Non-pigmented ciliary epithelial cell (primary cell): ENCODE measurements at regions not wholly inside any gene's neighbourhood (a gene's known extent, or its start where the extent isn't known, plus 50 kb on each side); places are given as distances from the start of the nearest gene placed in this dataset.
"Not testable (repeated sequence)": the region's sequence is repeated elsewhere in the genome, so short reads cannot be mapped to it uniquely, and the experiment has no call there.

ENCODE experiments used
- DNase-seq: peaks from one replicate; pipeline ENCODE4 v3.0.0-alpha.2; 2010; ENCODE audit warnings: low read depth

DNA sequence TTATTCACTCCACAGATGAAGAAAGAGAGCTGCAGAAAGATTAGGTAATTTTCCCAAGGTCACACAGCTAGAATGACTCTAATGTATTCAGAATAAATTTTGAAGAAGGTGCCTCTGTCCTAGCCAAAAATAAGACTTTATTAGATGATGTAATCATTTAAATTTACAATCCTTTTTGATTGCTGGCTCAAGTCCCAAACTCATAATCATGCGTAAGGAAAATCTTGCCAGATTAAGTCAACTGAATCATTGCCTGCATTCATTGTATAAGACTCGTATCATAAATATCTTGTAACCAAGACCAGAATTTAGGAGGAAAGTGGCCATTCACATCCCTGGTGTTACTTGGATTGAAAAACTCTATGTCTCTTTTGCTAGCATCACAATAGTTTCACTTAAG lies 53.1 kb upstream of the STK39 start:
- DNase-seq: no peak

DNA sequence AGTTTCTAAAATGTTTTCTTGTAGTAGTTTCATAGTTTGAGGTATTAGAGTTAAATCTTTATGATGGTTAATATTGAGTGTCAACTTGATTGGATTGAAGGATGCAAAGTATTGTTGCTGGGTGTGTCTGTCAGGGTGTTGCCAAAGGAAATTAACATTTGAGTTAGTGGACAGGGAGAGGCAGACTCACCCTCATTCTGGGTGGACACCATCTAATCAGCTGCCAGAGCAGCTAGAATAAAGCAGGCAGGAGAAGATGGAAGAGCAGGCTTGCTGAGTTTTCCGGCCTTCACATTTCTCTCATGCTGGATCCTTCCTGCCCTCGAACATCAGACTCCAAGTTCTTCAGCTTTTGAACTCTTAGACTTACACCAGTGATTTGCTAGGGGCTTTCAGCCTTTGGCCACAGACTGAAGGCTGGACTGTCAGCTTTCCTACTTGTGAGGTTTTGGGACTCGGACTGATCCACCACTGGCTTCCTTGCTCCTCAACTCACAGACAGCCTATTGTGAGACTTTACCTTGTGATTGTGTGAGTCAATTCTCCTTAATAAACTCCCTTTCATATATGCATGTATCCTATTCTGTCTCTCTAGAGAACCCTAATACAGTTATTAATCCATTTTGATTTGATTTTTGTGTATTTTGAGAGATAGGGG lies 56.8 kb upstream of the STK39 start:
- DNase-seq: no peak

DNA sequence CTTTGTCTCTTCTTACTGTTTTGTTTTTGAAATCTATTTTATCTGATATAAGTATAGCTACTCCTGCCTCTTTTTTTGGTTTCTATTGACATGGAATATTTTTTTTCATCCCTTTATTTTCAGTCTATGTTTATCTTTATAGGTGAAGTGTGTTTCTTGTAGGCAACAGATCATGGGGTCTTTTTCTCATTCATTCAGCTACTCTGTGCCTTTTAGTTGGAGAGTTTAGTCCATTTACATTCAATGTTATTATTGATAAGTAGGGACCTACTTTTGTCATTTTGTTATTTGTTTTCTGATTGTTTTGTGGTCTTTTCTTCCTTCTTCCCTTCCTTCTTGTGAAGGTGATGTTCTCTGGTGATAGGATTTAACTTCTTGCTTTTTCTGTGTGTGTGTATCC lies 60.0 kb upstream of the STK39 start:
- DNase-seq: no peak

DNA sequence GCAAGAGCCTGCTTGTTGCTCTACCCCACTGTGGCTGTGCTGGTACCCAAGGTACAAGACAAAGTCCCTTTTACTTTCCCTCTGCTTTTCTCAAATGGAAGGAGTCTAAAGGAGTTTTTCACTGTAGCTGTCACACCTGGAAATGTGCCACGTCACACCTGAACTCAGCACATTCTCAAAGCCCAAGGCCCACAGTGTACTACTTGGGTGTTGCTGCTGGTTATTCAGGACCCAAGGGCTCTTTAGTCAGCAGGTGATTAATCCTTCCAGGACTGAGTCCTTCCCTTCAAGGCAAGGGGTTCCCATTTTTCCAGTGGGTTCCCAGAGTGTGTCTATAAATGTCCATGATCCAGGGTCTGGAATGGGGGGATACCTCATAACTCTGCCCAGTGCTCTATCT lies 63.2 kb upstream of the STK39 start:
- DNase-seq: no peak

DNA sequence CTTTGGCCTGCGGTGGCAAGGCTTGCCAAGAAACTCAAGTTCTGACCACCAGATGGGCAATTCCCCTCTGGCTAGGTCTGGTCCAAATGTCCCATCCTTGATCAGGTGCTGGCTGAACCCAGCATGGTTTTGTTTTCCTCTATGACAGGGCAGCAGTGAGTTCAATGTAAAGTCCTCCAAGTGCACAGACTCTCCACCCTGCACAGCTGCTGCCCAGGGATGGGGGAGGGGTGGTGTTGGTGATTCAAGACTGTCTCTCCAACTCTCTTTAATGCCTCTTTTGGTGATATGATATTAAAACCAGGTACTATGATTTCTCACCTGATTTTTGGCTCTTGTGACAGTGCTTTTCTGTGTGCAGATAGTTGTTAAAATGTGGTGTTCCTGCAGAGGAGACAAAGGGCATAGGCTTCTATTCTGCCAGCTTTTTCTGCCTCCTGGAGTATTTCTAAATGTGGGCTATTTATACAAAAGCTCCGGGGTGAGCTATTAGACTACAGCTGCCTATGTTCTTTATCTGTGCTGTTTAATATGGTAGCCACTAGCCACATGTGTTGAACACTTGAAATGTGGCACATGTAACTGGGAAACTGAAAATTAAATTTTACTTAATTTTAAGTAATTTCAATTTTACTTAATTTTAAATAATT lies 64.0 kb upstream of the STK39 start:
- DNase-seq: no peak

DNA sequence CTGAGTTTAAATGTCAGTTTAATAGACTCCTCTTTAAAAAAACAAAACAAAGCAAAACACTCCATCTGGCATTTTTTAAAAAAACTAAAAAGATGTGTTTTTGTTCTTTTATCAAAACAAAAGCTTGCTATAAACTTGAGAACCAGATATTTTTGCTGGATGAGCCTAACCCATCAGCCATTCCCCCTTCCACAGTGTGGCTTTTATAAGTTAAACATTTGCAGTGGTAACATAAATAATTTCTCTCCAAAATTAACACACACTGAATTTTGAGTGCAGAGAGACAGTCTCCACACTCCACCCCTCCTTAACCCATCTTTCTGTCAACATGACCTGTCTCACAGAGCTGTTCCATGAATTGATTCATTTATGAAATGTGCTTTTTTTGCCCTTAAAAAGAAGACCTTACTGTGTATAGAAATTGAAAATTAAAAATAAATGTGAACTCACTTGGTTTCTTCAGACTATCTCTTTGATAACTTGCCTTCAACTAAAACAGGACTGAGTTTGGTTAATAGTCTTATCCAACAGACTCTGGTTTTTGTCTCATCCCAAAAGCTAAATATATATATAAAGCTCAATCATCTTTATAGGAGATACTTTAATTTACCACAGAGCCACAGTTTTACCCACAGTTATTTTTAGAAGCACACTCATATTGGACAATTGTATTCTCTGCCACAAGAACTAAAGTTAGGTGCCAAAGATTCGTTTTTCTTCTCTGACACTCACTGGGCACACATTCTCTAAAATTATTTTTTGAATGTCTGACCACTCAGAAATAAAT lies 64.8 kb upstream of the STK39 start:
- DNase-seq: no peak

DNA sequence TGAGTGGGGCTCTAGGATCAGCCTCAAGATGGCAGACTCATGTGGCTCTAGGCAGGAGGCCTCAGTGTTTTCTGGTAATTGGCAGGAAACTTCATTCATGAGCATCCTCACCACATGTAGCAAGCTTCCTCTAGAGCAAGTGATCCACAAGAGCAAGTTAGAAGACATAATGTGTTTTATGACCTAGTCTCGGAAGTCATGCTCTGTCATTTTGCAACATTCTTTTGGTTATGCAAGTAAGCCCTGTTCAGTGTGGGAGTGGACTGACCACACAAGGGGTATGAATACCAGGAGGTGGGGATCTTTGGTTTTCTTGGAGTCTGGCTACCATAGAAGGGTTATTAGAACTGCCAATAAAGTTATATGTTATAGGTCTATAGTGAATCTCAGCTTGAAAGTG lies 66.8 kb upstream of the STK39 start:
- no peak for DNase-seq

DNA sequence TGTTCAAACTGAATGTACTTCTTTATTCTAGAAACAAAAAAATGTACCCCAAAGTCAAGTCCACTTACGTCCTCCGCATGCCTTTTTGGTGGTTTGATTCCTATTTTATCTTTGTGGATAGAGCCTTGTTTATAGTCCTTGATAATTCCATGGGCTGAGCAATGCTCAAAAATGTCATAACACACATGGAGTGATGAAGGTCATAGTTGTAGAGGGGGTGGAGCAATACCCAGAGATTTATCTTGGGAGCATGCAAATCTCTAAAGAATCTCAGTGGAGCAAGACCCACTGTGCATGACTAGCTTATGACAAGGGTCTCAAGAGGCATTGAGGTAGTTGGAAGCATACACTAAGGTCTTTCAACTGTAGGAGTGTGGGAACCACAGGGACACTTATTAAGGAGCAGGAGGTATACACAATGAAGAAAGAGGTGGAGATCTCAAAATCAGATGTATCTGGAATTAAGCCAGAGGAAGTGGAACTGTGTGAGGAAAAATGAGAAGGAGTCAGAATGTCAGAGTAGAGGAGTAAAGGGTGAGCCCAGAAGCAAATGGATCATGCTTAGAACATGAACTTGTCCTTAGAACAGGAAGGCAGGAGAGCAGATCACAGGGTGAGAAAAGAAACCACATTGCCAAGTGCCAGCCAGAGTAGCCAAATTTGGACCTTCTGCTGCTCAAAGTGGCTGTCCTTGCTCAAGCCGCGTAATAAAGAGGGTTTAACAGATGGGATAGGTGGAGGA lies 68.1 kb upstream of the STK39 start:
- DNase-seq: no peak

DNA sequence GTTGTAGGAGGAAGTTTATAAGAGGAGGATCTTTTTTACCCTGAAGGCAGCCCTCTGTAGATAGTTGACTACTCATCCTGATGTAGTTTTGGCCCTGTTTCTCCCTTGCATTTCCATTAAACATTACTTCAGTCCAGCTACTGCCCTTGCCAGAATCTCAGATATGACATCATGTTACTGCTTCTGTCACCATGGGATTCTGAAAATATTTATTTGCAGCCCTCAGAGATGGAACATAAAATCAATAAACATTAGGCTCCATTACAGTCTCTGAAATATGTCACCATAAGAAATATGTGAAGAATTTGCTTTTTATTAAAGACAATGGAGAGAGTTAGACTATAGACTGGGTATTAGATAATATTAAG lies 68.7 kb upstream of the STK39 start:
- no peak for DNase-seq

DNA sequence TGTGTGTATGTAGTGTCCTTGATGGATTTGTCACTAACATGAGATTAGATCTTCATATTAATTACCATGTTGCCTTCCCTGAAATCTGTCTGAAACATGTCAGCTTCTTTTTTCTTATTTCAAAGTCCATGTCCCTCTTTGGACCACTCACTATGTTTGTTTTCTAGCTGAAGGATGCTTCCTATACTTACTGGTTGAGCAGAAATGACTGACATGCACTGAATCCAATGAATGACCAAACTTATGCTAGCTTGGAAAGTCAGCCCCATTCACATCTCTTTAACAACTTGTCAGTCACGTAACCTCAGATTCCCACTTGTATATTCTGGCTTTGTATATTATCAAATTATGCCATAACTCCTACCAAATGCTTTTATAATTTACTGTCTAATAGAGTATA lies 69.9 kb upstream of the STK39 start:
- no peak for DNase-seq

DNA sequence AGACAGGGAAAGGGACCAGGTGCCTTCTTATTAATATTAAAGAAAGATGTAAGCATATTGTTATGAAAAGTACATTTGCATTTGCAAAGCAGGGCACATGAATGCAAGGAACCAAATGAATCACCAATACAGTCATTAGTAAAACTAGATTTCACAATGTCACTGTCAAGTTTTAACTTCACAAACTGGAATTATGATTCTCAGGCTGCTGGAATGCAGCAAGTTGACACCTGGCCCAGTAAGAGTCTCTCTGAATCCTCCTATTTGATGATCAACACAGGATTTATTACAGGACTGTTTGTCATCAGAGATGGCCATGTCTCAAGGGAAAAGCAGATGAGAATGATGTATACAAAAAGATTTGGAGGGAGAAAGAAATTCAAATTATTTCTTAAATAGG lies 72.9 kb upstream of the STK39 start:
- no peak for DNase-seq

DNA sequence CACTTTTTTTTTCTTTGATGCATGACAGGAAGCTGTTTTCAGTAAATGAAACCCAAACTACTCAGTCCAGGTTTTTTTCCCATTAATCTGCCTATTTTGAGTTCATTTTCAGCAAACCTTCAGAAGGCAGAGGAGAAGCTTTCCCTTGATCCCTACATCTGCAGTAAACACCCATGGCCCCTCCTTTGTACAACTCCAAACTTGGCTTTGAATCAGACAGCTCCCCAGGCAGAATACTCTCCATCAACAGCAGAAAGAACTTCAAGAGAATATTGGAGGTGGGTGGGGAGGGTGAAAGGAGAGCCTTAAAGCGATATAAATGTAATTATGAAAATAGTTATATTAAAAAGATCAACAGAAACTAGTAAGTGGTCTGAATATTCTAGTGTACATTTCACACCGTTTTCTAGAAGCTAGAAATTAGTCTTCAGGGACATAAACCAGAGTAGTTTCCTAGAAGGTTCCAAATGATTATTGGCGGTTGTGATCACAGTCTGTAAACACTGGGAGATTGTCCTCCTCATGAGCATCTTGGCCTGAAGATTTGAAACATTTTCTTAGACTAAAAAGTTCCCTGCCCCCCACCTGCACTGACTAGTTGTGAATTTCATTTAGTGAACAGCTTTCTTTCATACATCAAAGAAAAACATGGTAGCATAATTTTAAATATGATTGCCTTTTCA lies 75.1 kb upstream of the STK39 start:
- DNase-seq: no peak

DNA sequence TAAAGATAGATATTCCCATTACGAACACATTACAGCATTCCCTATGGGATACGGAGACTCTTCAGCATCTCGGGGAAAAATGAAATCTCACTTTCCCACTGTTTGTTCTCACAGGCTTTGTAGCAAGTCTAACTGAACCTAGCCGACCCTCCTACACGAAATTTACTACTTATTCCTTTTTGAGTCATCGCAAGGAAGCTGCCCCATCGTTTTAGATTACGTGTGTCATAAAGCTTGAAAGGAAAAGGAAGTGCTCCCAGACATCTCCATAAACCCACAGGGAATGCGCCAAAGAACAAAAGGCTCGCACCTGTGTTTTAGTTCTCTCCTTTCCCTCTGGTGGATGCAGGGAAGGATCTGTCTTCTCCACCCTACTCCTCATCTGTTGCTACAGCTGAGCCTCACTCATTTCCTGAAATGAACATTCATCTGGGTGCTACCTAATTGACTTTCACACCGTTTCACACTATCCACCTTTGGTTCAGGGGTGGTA lies 76.2 kb upstream of the STK39 start:
- DNase-seq: no peak

DNA sequence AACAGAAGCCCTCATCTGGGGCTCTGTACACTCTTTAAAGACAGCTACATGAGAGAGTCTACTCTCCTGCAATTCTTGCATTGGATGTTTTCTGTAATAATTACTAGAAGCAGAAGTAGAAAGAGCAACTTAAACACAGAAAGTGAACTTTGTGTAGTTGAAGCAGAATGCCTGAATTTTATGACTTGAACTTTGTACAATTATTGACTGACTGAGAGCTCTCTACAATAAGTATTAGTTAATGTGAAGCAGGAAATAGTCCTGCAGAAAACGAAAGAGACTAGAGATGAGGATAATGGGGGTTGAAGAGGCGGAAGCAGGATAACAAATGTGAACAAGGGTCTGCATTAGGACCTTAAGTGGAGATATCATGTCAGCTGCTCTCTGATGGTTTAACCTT lies 79.2 kb upstream of the STK39 start:
- no peak for DNase-seq

DNA sequence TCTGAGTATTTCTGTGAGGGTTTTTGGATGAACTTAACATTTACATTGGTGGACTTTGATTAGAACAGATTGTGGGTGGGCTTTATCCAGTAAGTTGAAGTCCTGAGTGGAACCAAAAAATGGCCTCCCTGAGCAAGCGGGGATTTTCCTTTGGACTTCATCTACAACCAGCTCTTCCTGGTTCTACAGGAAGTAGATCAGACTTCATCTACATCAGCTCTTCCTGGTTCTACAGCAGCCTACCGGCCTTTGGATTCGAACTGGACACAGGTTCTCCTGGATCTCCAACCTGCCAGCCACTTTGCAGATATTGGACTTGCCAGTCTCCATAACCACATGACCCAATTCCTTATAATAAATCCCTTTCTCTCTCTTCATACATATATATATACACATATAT lies 79.9 kb upstream of the STK39 start:
- DNase-seq: no peak

DNA sequence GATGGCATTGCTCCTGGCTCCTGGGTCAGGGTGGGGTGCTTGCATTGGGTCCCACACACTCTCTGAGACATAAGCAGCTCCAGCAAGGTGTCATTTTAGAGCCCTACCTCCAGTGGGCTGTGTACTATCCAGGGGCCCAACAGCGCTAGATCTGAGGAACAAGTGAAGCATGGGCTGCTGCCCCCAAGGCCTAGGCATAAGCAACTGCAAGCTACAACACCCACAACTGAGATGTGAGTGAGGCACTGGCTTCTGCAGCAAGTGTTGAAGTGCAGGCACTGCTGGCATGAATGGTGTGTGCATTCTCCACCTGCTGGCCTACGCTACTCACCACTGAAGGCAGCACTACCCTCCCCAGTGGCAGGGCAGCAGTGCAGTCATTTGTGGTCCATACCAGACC lies 81.0 kb upstream of the STK39 start:
- DNase-seq: no peak

DNA sequence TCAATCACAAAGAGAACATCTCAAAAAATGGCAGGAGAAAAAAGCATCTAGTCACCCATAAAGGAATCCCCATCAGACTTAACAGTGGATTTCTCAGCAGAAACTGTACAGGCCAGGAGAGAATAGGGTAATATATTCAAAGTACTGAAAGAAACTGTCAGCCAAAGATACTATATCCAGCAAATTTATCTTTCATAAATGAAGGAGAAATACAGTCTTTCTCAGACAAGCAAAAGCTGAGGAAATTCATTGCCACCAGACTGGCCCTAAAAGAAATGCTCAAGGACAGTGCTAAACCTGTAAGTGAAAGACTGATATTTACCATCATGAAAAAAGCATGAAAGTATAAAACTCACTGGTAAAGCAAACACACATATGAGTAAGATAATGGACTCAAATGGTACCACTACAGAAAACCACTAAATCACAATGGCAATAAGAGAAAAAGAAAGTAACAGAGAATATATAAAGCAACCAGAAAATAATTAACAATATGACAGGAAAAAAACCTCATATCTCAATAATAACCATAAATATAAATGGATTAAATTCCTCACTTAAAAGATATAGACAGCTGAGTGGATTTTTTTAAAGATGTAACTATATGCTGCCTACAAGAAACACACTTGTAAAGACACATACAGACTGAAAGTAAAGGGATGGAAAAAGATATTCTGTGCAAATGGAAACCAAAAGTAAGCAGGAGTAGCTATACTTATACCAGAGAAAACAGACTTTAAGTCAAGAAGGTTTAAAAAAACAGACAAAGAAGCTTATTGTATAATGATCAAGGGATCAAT lies 83.4 kb upstream of the STK39 start:
- DNase-seq: no peak

DNA sequence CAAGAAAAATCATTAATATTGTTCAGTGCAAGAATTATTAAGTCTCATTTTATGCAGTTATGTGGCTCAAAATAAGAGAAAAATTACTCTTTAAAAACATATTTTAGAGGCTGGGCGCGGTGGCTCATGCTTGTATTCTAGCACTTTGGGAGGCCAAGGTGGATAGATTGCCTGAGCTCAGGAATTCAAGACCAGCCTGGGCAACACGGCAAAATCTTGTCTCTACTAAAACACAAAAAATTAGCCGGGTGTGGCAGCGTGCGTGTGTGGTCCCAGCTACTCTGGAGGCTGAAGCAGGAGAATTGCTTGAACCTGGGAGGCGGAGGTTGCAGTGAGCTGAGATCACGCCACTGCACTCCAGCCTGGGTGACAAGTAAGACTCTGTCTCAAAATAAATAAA lies 87.9 kb upstream of the STK39 start:
- DNase-seq: not testable (repeated sequence)

DNA sequence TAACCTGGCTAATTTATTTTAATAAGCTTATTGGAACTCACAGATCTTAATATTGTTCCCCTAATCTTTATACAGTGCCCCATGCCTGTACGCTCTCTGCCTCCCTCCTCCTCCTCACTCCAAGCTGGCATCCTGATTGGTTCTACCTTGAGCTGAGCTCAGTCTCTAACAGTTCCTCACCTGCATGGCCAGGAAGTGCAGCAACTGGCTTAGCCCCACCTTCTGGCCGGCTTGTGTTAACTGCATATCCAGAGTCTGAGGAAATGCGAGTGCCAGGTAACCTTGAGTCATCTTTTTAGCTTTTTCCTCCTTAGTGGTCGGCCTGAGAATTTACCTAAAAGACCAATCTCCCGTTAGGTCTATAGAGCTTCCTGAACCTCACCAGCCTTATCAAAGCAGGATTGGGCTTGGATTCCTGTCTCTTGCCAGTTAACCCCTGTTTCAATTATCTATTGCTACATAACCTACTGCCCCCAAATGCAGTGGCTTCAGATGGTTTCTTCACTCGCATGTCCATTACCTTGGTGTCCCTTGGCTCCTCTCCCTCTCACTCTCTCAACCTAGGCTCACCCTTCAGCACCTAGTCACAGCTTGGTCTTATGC lies 89.5 kb upstream of the STK39 start:
- no peak for DNase-seq

DNA sequence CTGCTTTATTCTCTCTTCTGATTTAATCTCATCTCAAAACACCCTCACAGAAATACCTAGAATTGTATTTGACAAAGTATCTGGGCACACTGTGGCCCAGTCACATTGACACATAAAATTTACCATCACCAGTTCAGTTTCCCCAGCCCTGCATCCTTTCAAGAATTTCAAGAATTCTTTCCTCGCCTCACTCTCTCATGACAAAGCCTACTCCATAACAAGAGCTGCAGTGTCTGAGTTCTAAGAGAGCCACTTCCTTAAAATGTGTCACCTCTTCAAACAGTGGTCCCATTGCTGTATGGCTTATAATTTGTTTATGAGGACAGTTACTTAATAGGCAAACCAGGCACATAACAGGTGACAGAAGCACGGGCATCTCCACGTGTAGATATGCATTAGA lies 90.9 kb upstream of the STK39 start:
- no peak for DNase-seq
